HepG2 (cell line): ENCODE measurements at regions not wholly inside any gene's neighbourhood (a gene's known extent, or its start where the extent isn't known, plus 50 kb on each side); places are given as distances from the start of the nearest gene placed in this dataset.
"Not testable (repeated sequence)": the region's sequence is repeated elsewhere in the genome, so short reads cannot be mapped to it uniquely, and the experiment has no call there.

ENCODE experiments used
- ATAC-seq: fragments of 200-7000 bp; cut with Tn5 transposase; 3 replicates; pipeline ENCODE4 v1.9.1; 2020; ENCODE audit warnings: mild to moderate bottlenecking, moderate library complexity
- BruUV-seq: library from RNA; stranded (reverse); fragments of 400-500 nt; replicated peaks from 2 replicates; lab custom pipeline; 2021; lab: Mats Ljungman, UMichigan
- CTCF ChIA-PET: fragments of 300-600 bp; formaldehyde crosslinking; extraction: SDS; loops from one replicate; lab custom pipeline; 2021; ENCODE audit warnings: low total read pairs, inconsistent platforms, low intra/inter-chr PET ratio; lab: Yijun Ruan, JAX
- POLR2A ChIA-PET: fragments of 350-600 bp; sonication (Branson Sonifier 250); formaldehyde crosslinking; loops from one replicate; lab custom pipeline; 2020; ENCODE audit warnings: antibody characterized with exemption, inconsistent platforms; lab: Yijun Ruan, JAX
- DNase-seq: peaks from one replicate; pipeline ENCODE4 v3.0.0-alpha.2; 2015; ENCODE audit warnings: low spot score
- FAIRE-seq: peaks from 3 replicates; lab custom pipeline; 2011; peaks lifted over from hg19 to GRCh38; lab: Jason Lieb, UNC
- H2AFZ ChIP-seq: one replicate; pipeline ENCODE4 v1.6.1; 2011; ENCODE audit warnings: low read length, inconsistent platforms
- H3K27ac ChIP-seq: fragments of 300-600 bp; 3 replicates; pipeline ENCODE4 v1.8.0; 2011; ENCODE audit warnings: mixed run types, mild to moderate bottlenecking, mixed read lengths, low read length, inconsistent platforms; ENCODE audit not compliant: insufficient read depth; ENCODE audit errors: extremely low read length
- H3K27me3 ChIP-seq, 2 experiments: fragments of 200-600 bp in 1 of 2; 2 replicates in 1 of 2; 3 replicates in 1 of 2; pipeline versions ENCODE4 v1.6.0 to v1.8.0; 2011; ENCODE audit warnings: low read length in 2 of 2, mild to moderate bottlenecking in 2 of 2, moderate library complexity in 2 of 2, inconsistent platforms in 1 of 2; ENCODE audit not compliant: insufficient read depth in 2 of 2, control insufficient read depth in 1 of 2
- H3K36me3 ChIP-seq, 2 experiments: fragments of 200-600 bp in 1 of 2; replicated peaks in 1 of 2; 2 replicates in 1 of 2; 3 replicates in 1 of 2; pipeline versions ENCODE4 v1.5.1 to v1.8.0; 2011; ENCODE audit warnings: low read length in 2 of 2, inconsistent platforms in 1 of 2; ENCODE audit not compliant: insufficient read depth in 2 of 2, control insufficient read depth in 1 of 2
- H3K4me1 ChIP-seq: 2 replicates; pipeline ENCODE4 v1.5.1; 2012; ENCODE audit warnings: low read length, inconsistent platforms; ENCODE audit not compliant: insufficient read depth
- H3K4me2 ChIP-seq: 2 replicates; pipeline ENCODE4 v1.6.0; 2011; ENCODE audit warnings: low read depth, low read length, inconsistent platforms
- H3K4me3 ChIP-seq, 3 experiments: fragments of 200-600 bp in 1 of 3; sonication (generic), shearing (Covaris generic) in 1 of 3; replicated peaks in 1 of 3; 2 replicates each; pipeline ENCODE4 v1.5.1; 2011 to 2016; ENCODE audit warnings: low read length in 3 of 3, inconsistent platforms in 2 of 3, low read depth in 2 of 3, mild to moderate bottlenecking in 2 of 3, control low read depth in 1 of 3, mixed read lengths in 1 of 3; ENCODE audit not compliant: insufficient read depth in 1 of 3
- H3K79me2 ChIP-seq: one replicate; pipeline ENCODE4 v1.6.1; 2011; ENCODE audit warnings: low read length, inconsistent platforms; ENCODE audit not compliant: insufficient read depth
- H3K9ac ChIP-seq: 2 replicates; pipeline ENCODE4 v1.6.0; 2011; ENCODE audit warnings: mild to moderate bottlenecking, low read depth, low read length, inconsistent platforms; ENCODE audit not compliant: insufficient read depth
- H3K9me3 ChIP-seq: 2 replicates; pipeline ENCODE4 v1.5.1; 2012; ENCODE audit warnings: mild to moderate bottlenecking, low read length
- H4K20me1 ChIP-seq: 2 replicates; pipeline ENCODE4 v1.6.0; 2011; ENCODE audit warnings: inconsistent platforms, mild to moderate bottlenecking, low read length, moderate library complexity; ENCODE audit not compliant: insufficient read depth
- SAP130 ChIP-seq: IDR thresholded peaks from 2 replicates; pipeline ENCODE4 v1.6.1; 2016; ENCODE audit warnings: low read depth
- ZNF256 ChIP-seq: sonication (generic); formaldehyde crosslinking; conservative IDR thresholded peaks from 2 replicates; pipeline ENCODE4 v1.4.0; 2020; ENCODE audit warnings: missing genetic modification reagents
- WGBS: methylation state at CpG from one replicate; pipeline ENCODE4 v1.1.6; 2017; ENCODE audit warnings: low lambda C conversion rate; 5-methylcytosine and 5-hydroxymethylcytosine counted together
- in situ Hi-C: cut with HindIII; loops from 2 replicates; pipeline ENCODE4 v1.10.0; 2017; ENCODE audit warnings: low pct_unique_long_range_greater_than_20kb; ENCODE audit not compliant: extremely low pct_ligation_motif_present
- intact Hi-C: fragments of 100-400 bp; cut with micrococcal nuclease; formaldehyde crosslinking; loops from one replicate; pipeline ENCODE4 v1.10.0; 2022; ENCODE audit not compliant: unreplicated experiment
- TF ChIP-seq, protein P1 (sequence below): sonication (generic); formaldehyde crosslinking; IDR thresholded peaks from 2 replicates; pipeline ENCODE4 v1.8.0; 2022; ENCODE audit warnings: mild to moderate bottlenecking, missing genetic modification reagents, moderate library complexity
- TF ChIP-seq, protein P2 (sequence below): sonication (generic); formaldehyde crosslinking; IDR thresholded peaks from 2 replicates; pipeline ENCODE4 v1.4.0; 2020; ENCODE audit warnings: missing genetic modification reagents, borderline replicate concordance
- TF ChIP-seq, protein P3 (sequence below): sonication (generic); formaldehyde crosslinking; conservative IDR thresholded peaks from 2 replicates; pipeline ENCODE4 v1.8.1; 2023; ENCODE audit warnings: missing genetic modification reagents

DNA sequence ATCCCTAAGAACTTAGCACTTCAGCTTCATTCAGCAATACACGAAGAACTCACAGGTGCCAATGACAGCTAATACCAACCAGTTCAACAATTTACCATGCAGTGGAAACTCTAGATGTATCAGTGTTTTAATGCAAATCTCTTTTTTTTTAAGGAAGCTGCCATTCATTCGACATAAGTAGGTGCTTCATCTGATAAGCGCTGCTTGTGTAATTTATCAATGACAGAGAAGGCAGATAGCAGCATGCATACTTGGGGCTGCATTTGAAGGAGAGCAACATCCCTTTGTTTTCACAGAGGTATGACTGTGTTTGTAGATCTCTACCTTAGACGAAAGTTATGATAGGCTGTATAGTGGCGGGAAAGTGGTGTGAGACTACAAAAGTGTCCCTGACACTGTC lies 977.1 kb downstream of the AACS start (continued):
- TF ChIP-seq, protein P1, sequence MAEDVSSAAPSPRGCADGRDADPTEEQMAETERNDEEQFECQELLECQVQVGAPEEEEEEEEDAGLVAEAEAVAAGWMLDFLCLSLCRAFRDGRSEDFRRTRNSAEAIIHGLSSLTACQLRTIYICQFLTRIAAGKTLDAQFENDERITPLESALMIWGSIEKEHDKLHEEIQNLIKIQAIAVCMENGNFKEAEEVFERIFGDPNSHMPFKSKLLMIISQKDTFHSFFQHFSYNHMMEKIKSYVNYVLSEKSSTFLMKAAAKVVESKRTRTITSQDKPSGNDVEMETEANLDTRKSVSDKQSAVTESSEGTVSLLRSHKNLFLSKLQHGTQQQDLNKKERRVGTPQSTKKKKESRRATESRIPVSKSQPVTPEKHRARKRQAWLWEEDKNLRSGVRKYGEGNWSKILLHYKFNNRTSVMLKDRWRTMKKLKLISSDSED (CRISPR knock-in tag): no peak
- TF ChIP-seq SAP130 (CRISPR knock-in tag) (no peak), ZNF256 (no peak)
- TF ChIP-seq, protein P2, sequence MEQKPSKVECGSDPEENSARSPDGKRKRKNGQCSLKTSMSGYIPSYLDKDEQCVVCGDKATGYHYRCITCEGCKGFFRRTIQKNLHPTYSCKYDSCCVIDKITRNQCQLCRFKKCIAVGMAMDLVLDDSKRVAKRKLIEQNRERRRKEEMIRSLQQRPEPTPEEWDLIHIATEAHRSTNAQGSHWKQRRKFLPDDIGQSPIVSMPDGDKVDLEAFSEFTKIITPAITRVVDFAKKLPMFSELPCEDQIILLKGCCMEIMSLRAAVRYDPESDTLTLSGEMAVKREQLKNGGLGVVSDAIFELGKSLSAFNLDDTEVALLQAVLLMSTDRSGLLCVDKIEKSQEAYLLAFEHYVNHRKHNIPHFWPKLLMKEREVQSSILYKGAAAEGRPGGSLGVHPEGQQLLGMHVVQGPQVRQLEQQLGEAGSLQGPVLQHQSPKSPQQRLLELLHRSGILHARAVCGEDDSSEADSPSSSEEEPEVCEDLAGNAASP (CRISPR knock-in tag): no peak
- TF ChIP-seq, protein P3, sequence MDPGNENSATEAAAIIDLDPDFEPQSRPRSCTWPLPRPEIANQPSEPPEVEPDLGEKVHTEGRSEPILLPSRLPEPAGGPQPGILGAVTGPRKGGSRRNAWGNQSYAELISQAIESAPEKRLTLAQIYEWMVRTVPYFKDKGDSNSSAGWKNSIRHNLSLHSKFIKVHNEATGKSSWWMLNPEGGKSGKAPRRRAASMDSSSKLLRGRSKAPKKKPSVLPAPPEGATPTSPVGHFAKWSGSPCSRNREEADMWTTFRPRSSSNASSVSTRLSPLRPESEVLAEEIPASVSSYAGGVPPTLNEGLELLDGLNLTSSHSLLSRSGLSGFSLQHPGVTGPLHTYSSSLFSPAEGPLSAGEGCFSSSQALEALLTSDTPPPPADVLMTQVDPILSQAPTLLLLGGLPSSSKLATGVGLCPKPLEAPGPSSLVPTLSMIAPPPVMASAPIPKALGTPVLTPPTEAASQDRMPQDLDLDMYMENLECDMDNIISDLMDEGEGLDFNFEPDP (CRISPR knock-in tag): no peak

DNA sequence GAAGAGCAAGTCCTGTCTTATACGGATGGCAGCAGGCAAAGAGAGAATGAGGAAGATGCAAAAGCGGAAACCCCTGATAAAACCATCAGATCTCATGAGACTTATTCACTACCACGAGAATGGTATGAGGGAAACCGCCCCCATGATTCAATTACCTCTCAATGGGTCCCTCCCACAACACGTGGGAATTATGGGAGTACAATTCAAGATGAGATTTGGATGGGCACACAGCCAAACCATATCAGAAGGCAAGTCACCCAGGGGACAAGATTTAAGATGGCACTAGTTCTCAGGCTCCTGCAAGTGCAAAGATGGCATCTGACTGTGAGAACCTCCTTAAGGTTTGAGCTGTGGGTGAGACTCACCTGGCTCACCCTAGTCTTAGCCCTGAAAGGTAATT lies 984.3 kb downstream of the AACS start:
- H3K4me3 ChIP-seq, H3K9ac ChIP-seq, BruUV-seq, H2AFZ ChIP-seq, H3K4me2 ChIP-seq, in situ Hi-C loops, CTCF ChIA-PET, H3K4me1 ChIP-seq, intact Hi-C loops, FAIRE-seq, H3K27ac ChIP-seq, H3K27me3 ChIP-seq, POLR2A ChIA-PET, DNase-seq, H3K79me2 ChIP-seq, ATAC-seq, H4K20me1 ChIP-seq, H3K36me3 ChIP-seq: not testable (repeated sequence)
- WGBS: 24% methylated on average over 5 of the region's 5 CpGs
- H3K9me3 ChIP-seq: peaks cover 45% of the 10 kb centered on the region
